H9 (cell line): ENCODE measurements at regions not wholly inside any gene's neighbourhood (a gene's known extent, or its start where the extent isn't known, plus 50 kb on each side); places are given as distances from the start of the nearest gene placed in this dataset.

Experiments
- DNase-seq: peaks from one replicate; pipeline ENCODE4 v3.0.0-alpha.2; 2017
- H2AFZ ChIP-seq: one replicate; pipeline ENCODE4 v1.6.1; 2013; ENCODE audit warnings: mild to moderate bottlenecking, low read length, control low read depth, moderate library complexity
- H2AK5ac ChIP-seq: 2 replicates; pipeline ENCODE4 v1.6.1; 2013; ENCODE audit warnings: low read length, control low read depth, mixed read lengths; ENCODE audit not compliant: insufficient read length
- H2BK120ac ChIP-seq: one replicate; pipeline ENCODE4 v1.6.1; 2013; ENCODE audit warnings: low read depth, mild to moderate bottlenecking, low read length, control low read depth, inconsistent platforms; ENCODE audit not compliant: poor library complexity, severe bottlenecking
- H2BK12ac ChIP-seq: 2 replicates; pipeline ENCODE4 v1.6.1; 2013; ENCODE audit warnings: low read length, control low read depth, mixed read lengths, low read depth; ENCODE audit not compliant: insufficient read length
- H2BK15ac ChIP-seq: 2 replicates; pipeline ENCODE4 v1.6.1; 2013; ENCODE audit warnings: low read depth, low read length, control low read depth
- H2BK20ac ChIP-seq: one replicate; pipeline ENCODE4 v1.6.1; 2013; ENCODE audit warnings: low read depth, mild to moderate bottlenecking, low read length, control low read depth, inconsistent platforms; ENCODE audit not compliant: poor library complexity, severe bottlenecking
- H2BK5ac ChIP-seq: 2 replicates; pipeline ENCODE4 v1.6.1; 2013; ENCODE audit warnings: low read length, control low read depth, mixed read lengths; ENCODE audit not compliant: insufficient read length
- H3K14ac ChIP-seq: 2 replicates; pipeline ENCODE4 v1.6.1; 2013; ENCODE audit warnings: low read length, control low read depth; ENCODE audit not compliant: insufficient read depth
- H3K18ac ChIP-seq: 2 replicates; pipeline ENCODE4 v1.6.1; 2013; ENCODE audit warnings: low read depth, mild to moderate bottlenecking, mixed read lengths, low read length, control low read depth; ENCODE audit not compliant: insufficient read length
- H3K23ac ChIP-seq: 2 replicates; pipeline ENCODE4 v1.6.1; 2013; ENCODE audit warnings: low read length, control low read depth, mixed read lengths, low read depth; ENCODE audit not compliant: insufficient read length
- H3K23me2 ChIP-seq: 2 replicates; pipeline ENCODE4 v1.6.1; 2013; ENCODE audit warnings: low read depth, mild to moderate bottlenecking, mixed read lengths, low read length, control low read depth; ENCODE audit not compliant: insufficient read length, poor library complexity, severe bottlenecking
- H3K27ac ChIP-seq: 2 replicates; pipeline ENCODE4 v1.5.1; 2013; ENCODE audit warnings: low read length, control low read depth, mixed read lengths, low read depth; ENCODE audit not compliant: insufficient read length
- H3K27me3 ChIP-seq: 2 replicates; pipeline ENCODE4 v1.6.1; 2013; ENCODE audit warnings: low read length, control low read depth, inconsistent platforms; ENCODE audit not compliant: insufficient read depth
- H3K4ac ChIP-seq: 2 replicates; pipeline ENCODE4 v1.6.1; 2013; ENCODE audit warnings: low read depth, mild to moderate bottlenecking, control low read depth, inconsistent platforms, low read length, moderate library complexity
- H3K4me1 ChIP-seq: 2 replicates; pipeline ENCODE4 v1.6.1; 2013; ENCODE audit warnings: low read length, control low read depth, inconsistent platforms; ENCODE audit not compliant: insufficient read depth
- H3K4me2 ChIP-seq: 2 replicates; pipeline ENCODE4 v1.6.1; 2013; ENCODE audit warnings: low read length, control low read depth, mixed read lengths; ENCODE audit not compliant: insufficient read length, insufficient read depth
- H3K56ac ChIP-seq: 2 replicates; pipeline ENCODE4 v1.6.1; 2013; ENCODE audit warnings: low read depth, mild to moderate bottlenecking, mixed read lengths, low read length, control low read depth; ENCODE audit not compliant: insufficient read length
- H3K79me1 ChIP-seq: 2 replicates; pipeline ENCODE4 v1.6.1; 2013; ENCODE audit warnings: low read depth, mild to moderate bottlenecking, moderate library complexity, low read length, control low read depth, inconsistent platforms; ENCODE audit not compliant: insufficient read depth, poor library complexity, severe bottlenecking
- H3K79me2 ChIP-seq: 2 replicates; pipeline ENCODE4 v1.6.1; 2013; ENCODE audit warnings: low read length, control low read depth, inconsistent platforms; ENCODE audit not compliant: insufficient read depth
- H3K9ac ChIP-seq: 2 replicates; pipeline ENCODE4 v1.6.1; 2013; ENCODE audit warnings: low read length, control low read depth, mixed read lengths; ENCODE audit not compliant: insufficient read length; ENCODE audit errors: extremely low read depth
- H3K9me3 ChIP-seq: one replicate; pipeline ENCODE4 v1.6.1; 2013; ENCODE audit warnings: low read depth, low read length, inconsistent platforms; ENCODE audit not compliant: control insufficient read depth
- H3T11ph ChIP-seq: one replicate; pipeline ENCODE4 v1.6.1; 2013; ENCODE audit warnings: mild to moderate bottlenecking, low read length, control low read depth, inconsistent platforms
- H4K20me1 ChIP-seq: one replicate; pipeline ENCODE4 v1.6.1; 2013; ENCODE audit not compliant: control insufficient read depth, insufficient read length, insufficient read depth
- H4K5ac ChIP-seq: 2 replicates; pipeline ENCODE4 v1.6.1; 2013; ENCODE audit warnings: low read depth, mild to moderate bottlenecking, mixed read lengths, low read length, control low read depth; ENCODE audit not compliant: insufficient read length
- H4K8ac ChIP-seq: replicated peaks from 2 replicates; pipeline ENCODE4 v1.6.1; 2013; ENCODE audit warnings: low read length, control low read depth, mixed read lengths, low read depth; ENCODE audit not compliant: insufficient read length
- H4K91ac ChIP-seq: 2 replicates; pipeline ENCODE4 v1.6.1; 2013; ENCODE audit warnings: low read depth, mild to moderate bottlenecking, moderate library complexity, mixed read lengths, low read length, control low read depth; ENCODE audit not compliant: insufficient read length
- H3K27ac Mint-ChIP-seq, 3 experiments: 2 replicates in 2 of 3; 3 replicates in 1 of 3; pipeline ENCODE4 v1.8.0; 2020 to 2021; ENCODE audit warnings: mixed read lengths in 3 of 3, mild to moderate bottlenecking in 1 of 3, moderate library complexity in 1 of 3
- H3K27me3 Mint-ChIP-seq: 2 replicates; pipeline ENCODE4 v1.8.0; 2021; ENCODE audit warnings: low read depth, mild to moderate bottlenecking, moderate library complexity, mixed read lengths
- H3K36me3 Mint-ChIP-seq, 3 experiments: 2 replicates in 2 of 3; 3 replicates in 1 of 3; pipeline ENCODE4 v1.8.0; 2020 to 2021; ENCODE audit warnings: low read depth in 3 of 3, mixed read lengths in 3 of 3; ENCODE audit not compliant: insufficient read depth in 1 of 3
- H3K4me1 Mint-ChIP-seq, 2 experiments: 2 replicates each; pipeline ENCODE4 v1.8.0; 2020; ENCODE audit warnings: mixed read lengths in 2 of 2
- H3K4me3 Mint-ChIP-seq, 2 experiments: 2 replicates in 1 of 2; 3 replicates in 1 of 2; pipeline ENCODE4 v1.8.0; 2020 to 2021; ENCODE audit warnings: mild to moderate bottlenecking in 2 of 2, mixed read lengths in 2 of 2, moderate library complexity in 1 of 2
- H3K9me3 Mint-ChIP-seq, 2 experiments: 2 replicates in 1 of 2; 3 replicates in 1 of 2; pipeline ENCODE4 v1.8.0; 2020; ENCODE audit warnings: mild to moderate bottlenecking in 2 of 2, mixed read lengths in 2 of 2, moderate library complexity in 1 of 2
- WGBS: extraction: QIAGEN DNeasy Blood & Tissue Kit; methylation state at CpG from one replicate; pipeline ENCODE4 v1.1.7; 2013; ENCODE audit warnings: missing lambda C conversion rate, low lambda C conversion rate, mixed read lengths; ENCODE audit not compliant: insufficient read length; ENCODE audit errors: extremely low coverage; 5-methylcytosine and 5-hydroxymethylcytosine counted together
- TF ChIP-seq, protein P1 (sequence below): fragments of 200-600 bp; sonication (generic); conservative IDR thresholded peaks from 3 replicates; pipeline ENCODE4 v1.8.0; 2021; ENCODE audit warnings: antibody characterized with exemption, mild to moderate bottlenecking

DNA sequence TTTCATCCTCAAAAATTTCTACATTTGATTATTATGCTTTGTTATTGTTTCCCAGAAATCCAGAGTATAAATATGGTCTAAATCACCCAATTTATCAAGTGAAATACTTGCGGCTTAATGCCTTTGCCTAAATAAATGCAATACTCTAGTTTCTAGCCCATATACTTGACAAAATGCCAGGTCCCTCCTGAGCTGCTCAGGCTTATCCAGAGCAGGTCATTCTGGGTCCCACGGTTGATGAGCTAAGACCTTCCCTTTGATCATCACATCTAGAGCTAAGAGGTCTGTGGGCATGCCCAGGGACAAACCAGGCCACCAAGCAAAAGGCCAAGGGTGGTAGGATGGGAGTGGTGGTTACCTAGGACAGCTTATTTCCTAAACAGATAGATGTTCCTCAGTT is 180.1 kb downstream of the SMIM20 start:
- Histone ChIP-seq H3K23ac (no peak overlapping the region), H3K4me2 (no peak overlapping the region), H3K9me3 (no peaks in the 10 kb centered on the region), H3K18ac (no peak overlapping the region), H3K56ac (no peak overlapping the region), H3K27ac (no peak overlapping the region), H2BK120ac (no peak overlapping the region), H3K27me3 (no peaks in the 10 kb centered on the region), H4K5ac (no peak overlapping the region), H4K20me1 (no peaks in the 10 kb centered on the region), H2BK20ac (no peak overlapping the region), H2AFZ (no peak overlapping the region), H3K79me2 (no peaks in the 10 kb centered on the region), H3T11ph (no peak overlapping the region), H4K91ac (no peak overlapping the region), H2BK15ac (no peak overlapping the region), H2AK5ac (no peak overlapping the region), H3K14ac (no peak overlapping the region), H2BK5ac (no peak overlapping the region), H4K8ac (no peak overlapping the region), H3K23me2 (no peaks in the 10 kb centered on the region), H3K4ac (no peak overlapping the region), H3K79me1 (no peaks in the 10 kb centered on the region), H3K4me1 (no peaks in the 10 kb centered on the region), H2BK12ac (no peak overlapping the region), H3K9ac (no peak overlapping the region)
- H3K4me3 Mint-ChIP-seq, result no peak overlapping the region
- TF ChIP-seq, protein P1, sequence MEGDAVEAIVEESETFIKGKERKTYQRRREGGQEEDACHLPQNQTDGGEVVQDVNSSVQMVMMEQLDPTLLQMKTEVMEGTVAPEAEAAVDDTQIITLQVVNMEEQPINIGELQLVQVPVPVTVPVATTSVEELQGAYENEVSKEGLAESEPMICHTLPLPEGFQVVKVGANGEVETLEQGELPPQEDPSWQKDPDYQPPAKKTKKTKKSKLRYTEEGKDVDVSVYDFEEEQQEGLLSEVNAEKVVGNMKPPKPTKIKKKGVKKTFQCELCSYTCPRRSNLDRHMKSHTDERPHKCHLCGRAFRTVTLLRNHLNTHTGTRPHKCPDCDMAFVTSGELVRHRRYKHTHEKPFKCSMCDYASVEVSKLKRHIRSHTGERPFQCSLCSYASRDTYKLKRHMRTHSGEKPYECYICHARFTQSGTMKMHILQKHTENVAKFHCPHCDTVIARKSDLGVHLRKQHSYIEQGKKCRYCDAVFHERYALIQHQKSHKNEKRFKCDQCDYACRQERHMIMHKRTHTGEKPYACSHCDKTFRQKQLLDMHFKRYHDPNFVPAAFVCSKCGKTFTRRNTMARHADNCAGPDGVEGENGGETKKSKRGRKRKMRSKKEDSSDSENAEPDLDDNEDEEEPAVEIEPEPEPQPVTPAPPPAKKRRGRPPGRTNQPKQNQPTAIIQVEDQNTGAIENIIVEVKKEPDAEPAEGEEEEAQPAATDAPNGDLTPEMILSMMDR, result no peak
- H3K27ac Mint-ChIP-seq, result no peak overlapping the region
- H3K9me3 Mint-ChIP-seq, result peaks cover 21 to 29% of the 10 kb centered on the region in 2 experiments
- DNase-seq, result no peak
- H3K36me3 Mint-ChIP-seq, result peaks cover 4 to 13% (median 9%) of the 10 kb centered on the region in 3 experiments; a peak in 6 of 7 replicates
- H3K27me3 Mint-ChIP-seq, result no peaks in the 10 kb centered on the region; the same call in none of the 2 replicates
- WGBS, result no CpG with 5 or more reads among the region's 2 CpGs
- no peaks in the 10 kb centered on the region for H3K4me1 Mint-ChIP-seq
